HS-27A (cell line): ENCODE measurements at regions not wholly inside any gene's neighbourhood (a gene's known extent, or its start where the extent isn't known, plus 50 kb on each side); places are given as distances from the start of the nearest gene placed in this dataset.
"Not testable (repeated sequence)": the region's sequence is repeated elsewhere in the genome, so short reads cannot be mapped to it uniquely, and the experiment has no call there.

Source experiments
- DNase-seq: peaks from one replicate; pipeline ENCODE4 v3.0.0-alpha.2; 2012; ENCODE audit warnings: low read depth, missing footprints

GRCh38 chr3:192039593-192039992 lies 578.6 kb downstream of the PYDC2 start:
- no peak for DNase-seq

GRCh38 chr3:192040282-192041043 lies 579.5 kb downstream of the PYDC2 start:
- no peak for DNase-seq

GRCh38 chr3:192042116-192042515 lies 581.2 kb downstream of the PYDC2 start:
- no peak for DNase-seq

- DNase-seq: peak; percentile 49
Measured at GRCh38 chr3:192054881-192055280, 593.9 kb downstream of the PYDC2 start.

- no peak for DNase-seq
Measured at GRCh38 chr3:192055946-192056345, 595.0 kb downstream of the PYDC2 start.

- DNase-seq: no peak
Measured at GRCh38 chr3:192057261-192057660, 596.3 kb downstream of the PYDC2 start.

- no peak for DNase-seq
Measured at GRCh38 chr3:192060160-192060781, 599.3 kb downstream of the PYDC2 start.

GRCh38 chr3:192061426-192061825 lies 600.5 kb downstream of the PYDC2 start:
- no peak for DNase-seq

- no peak for DNase-seq
Measured at GRCh38 chr3:192062186-192062585, 601.2 kb downstream of the PYDC2 start.

GRCh38 chr3:192063570-192063969 lies 602.6 kb downstream of the PYDC2 start:
- peak; percentile 64 for DNase-seq

- DNase-seq: no peak
Measured at GRCh38 chr3:192064959-192065358, 604.0 kb downstream of the PYDC2 start.

GRCh38 chr3:192066253-192066652 lies 605.3 kb downstream of the PYDC2 start:
- not testable (repeated sequence) for DNase-seq

- no peak for DNase-seq
Measured at GRCh38 chr3:192068464-192069254, 607.7 kb downstream of the PYDC2 start.

- no peak for DNase-seq
Measured at GRCh38 chr3:192077795-192078497, 617.0 kb downstream of the PYDC2 start.

- no peak for DNase-seq
Measured at GRCh38 chr3:192079098-192079497, 618.1 kb downstream of the PYDC2 start.

GRCh38 chr3:192080336-192080735 lies 619.4 kb downstream of the PYDC2 start:
- no peak for DNase-seq

- DNase-seq: no peak
Measured at GRCh38 chr3:192082730-192083660, 622.0 kb downstream of the PYDC2 start.
